ENCODE measurements at regions not wholly inside any gene's neighbourhood (a gene's known extent, or its start where the extent isn't known, plus 50 kb on each side); places are given as distances from the start of the nearest gene placed in this dataset.

DNA sequence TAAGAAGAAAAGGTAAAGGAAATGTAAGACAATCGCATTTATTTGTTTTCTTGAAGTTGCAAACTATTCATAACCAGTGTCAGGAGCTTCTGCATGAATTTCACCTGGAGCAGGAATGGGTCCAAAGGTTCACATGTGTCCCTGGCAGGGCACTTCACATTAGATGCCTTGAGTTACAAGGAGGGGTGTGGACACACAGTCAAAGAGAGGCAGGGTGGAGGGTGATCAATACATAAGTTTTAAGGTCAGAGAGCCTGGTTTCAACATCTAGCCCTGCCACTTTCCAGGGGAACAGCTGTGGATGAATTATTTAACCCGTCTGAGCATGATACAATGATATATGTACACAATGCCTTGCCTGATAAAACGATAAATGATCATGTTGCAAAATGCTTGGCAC is 321.4 kb downstream of the CYP26B1 start:
- TF ChIP-seq, protein P1, sequence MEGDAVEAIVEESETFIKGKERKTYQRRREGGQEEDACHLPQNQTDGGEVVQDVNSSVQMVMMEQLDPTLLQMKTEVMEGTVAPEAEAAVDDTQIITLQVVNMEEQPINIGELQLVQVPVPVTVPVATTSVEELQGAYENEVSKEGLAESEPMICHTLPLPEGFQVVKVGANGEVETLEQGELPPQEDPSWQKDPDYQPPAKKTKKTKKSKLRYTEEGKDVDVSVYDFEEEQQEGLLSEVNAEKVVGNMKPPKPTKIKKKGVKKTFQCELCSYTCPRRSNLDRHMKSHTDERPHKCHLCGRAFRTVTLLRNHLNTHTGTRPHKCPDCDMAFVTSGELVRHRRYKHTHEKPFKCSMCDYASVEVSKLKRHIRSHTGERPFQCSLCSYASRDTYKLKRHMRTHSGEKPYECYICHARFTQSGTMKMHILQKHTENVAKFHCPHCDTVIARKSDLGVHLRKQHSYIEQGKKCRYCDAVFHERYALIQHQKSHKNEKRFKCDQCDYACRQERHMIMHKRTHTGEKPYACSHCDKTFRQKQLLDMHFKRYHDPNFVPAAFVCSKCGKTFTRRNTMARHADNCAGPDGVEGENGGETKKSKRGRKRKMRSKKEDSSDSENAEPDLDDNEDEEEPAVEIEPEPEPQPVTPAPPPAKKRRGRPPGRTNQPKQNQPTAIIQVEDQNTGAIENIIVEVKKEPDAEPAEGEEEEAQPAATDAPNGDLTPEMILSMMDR (IDR thresholded peaks at IDR 0.05), result no peak
- TF ChIP-seq, protein P2, sequence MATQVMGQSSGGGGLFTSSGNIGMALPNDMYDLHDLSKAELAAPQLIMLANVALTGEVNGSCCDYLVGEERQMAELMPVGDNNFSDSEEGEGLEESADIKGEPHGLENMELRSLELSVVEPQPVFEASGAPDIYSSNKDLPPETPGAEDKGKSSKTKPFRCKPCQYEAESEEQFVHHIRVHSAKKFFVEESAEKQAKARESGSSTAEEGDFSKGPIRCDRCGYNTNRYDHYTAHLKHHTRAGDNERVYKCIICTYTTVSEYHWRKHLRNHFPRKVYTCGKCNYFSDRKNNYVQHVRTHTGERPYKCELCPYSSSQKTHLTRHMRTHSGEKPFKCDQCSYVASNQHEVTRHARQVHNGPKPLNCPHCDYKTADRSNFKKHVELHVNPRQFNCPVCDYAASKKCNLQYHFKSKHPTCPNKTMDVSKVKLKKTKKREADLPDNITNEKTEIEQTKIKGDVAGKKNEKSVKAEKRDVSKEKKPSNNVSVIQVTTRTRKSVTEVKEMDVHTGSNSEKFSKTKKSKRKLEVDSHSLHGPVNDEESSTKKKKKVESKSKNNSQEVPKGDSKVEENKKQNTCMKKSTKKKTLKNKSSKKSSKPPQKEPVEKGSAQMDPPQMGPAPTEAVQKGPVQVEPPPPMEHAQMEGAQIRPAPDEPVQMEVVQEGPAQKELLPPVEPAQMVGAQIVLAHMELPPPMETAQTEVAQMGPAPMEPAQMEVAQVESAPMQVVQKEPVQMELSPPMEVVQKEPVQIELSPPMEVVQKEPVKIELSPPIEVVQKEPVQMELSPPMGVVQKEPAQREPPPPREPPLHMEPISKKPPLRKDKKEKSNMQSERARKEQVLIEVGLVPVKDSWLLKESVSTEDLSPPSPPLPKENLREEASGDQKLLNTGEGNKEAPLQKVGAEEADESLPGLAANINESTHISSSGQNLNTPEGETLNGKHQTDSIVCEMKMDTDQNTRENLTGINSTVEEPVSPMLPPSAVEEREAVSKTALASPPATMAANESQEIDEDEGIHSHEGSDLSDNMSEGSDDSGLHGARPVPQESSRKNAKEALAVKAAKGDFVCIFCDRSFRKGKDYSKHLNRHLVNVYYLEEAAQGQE (IDR thresholded peaks at IDR 0.05; ENCODE audit: insufficient read depth in 1 of 2, low read depth in 2 of 2, low read length in 1 of 2), result no peak
- no peak for TF ChIP-seq POLR2AphosphoS5 (IDR thresholded peaks at IDR 0.05; ENCODE audit: low read depth, low read length)
